Neural cell (in vitro differentiated cells): ENCODE measurements at regions not wholly inside any gene's neighbourhood (a gene's known extent, or its start where the extent isn't known, plus 50 kb on each side); places are given as distances from the start of the nearest gene placed in this dataset.

Experiments
- H2AFZ ChIP-seq: fragments of 200-600, 300-800 bp; sonication (generic), shearing (Covaris generic); 2 replicates; pipeline ENCODE4 v1.6.0; 2014; ENCODE audit warnings: low read depth, mild to moderate bottlenecking, antibody characterized with exemption, low read length, moderate library complexity
- H3F3A ChIP-seq: fragments of 200-600 bp; shearing (Covaris generic); 2 replicates; pipeline ENCODE4 v1.6.1; 2016; ENCODE audit warnings: mild to moderate bottlenecking, moderate library complexity, mixed read lengths, antibody characterized with exemption, low read length; ENCODE audit not compliant: insufficient read depth, poor library complexity, severe bottlenecking
- H3K27ac ChIP-seq: fragments of 200-600, 300-800 bp; sonication (generic), shearing (Covaris generic); 2 replicates; pipeline ENCODE4 v1.5.1; 2014; ENCODE audit warnings: mild to moderate bottlenecking, low read length, moderate library complexity
- H3K27me3 ChIP-seq: fragments of 300-800, 200-600 bp; sonication (generic), shearing (Covaris generic); 2 replicates; pipeline ENCODE4 v1.6.0; 2014; ENCODE audit warnings: mild to moderate bottlenecking, low read depth, low read length, moderate library complexity; ENCODE audit not compliant: insufficient read depth
- H3K36me3 ChIP-seq: fragments of 300-800, 200-600 bp; sonication (generic), shearing (Covaris generic); 2 replicates; pipeline ENCODE4 v1.5.1; 2014; ENCODE audit warnings: mild to moderate bottlenecking, antibody characterized with exemption, low read length, moderate library complexity; ENCODE audit not compliant: insufficient read depth
- H3K4me2 ChIP-seq: fragments of 300-800, 200-600 bp; sonication (generic), shearing (Covaris generic); 2 replicates; pipeline ENCODE4 v1.6.0; 2014; ENCODE audit warnings: mild to moderate bottlenecking, low read length
- H3K4me3 ChIP-seq: fragments of 300-800, 200-600 bp; sonication (generic), shearing (Covaris generic); 2 replicates; pipeline ENCODE4 v1.5.1; 2014; ENCODE audit warnings: mild to moderate bottlenecking, low read length, moderate library complexity
- H3K79me2 ChIP-seq: fragments of 200-600 bp; shearing (Covaris generic); replicated peaks from 2 replicates; pipeline ENCODE4 v1.6.0; 2014; ENCODE audit warnings: mild to moderate bottlenecking, low read length, moderate library complexity; ENCODE audit not compliant: insufficient read depth
- H3K9ac ChIP-seq: fragments of 300-800, 200-600 bp; sonication (generic), shearing (Covaris generic); 2 replicates; pipeline ENCODE4 v1.6.1; 2016; ENCODE audit warnings: mild to moderate bottlenecking, low read length, mixed read lengths
- H3K9me2 ChIP-seq: fragments of 200-600 bp; shearing (Covaris generic); 2 replicates; pipeline ENCODE4 v1.6.1; 2016; ENCODE audit warnings: mild to moderate bottlenecking, low read length, mixed read lengths; ENCODE audit not compliant: insufficient read depth
- H3K9me3 ChIP-seq: fragments of 200-600, 300-800 bp; sonication (generic), shearing (Covaris generic); 2 replicates; pipeline ENCODE4 v1.6.1; 2016; ENCODE audit warnings: mild to moderate bottlenecking, mixed run types, low read length, moderate library complexity, mixed read lengths
- H4K20me1 ChIP-seq: fragments of 200-600 bp; shearing (Covaris generic); 2 replicates; pipeline ENCODE4 v1.6.1; 2016; ENCODE audit warnings: mild to moderate bottlenecking, mixed run types; ENCODE audit not compliant: insufficient read depth
- CTCF ChIP-seq: fragments of 450-650 bp; IDR thresholded peaks from 2 replicates; pipeline ENCODE4 v1.5.1; 2014; ENCODE audit warnings: antibody characterized with exemption, mild to moderate bottlenecking, moderate library complexity; ENCODE audit not compliant: poor library complexity, severe bottlenecking
- EP300 ChIP-seq: fragments of 450-650 bp; conservative IDR thresholded peaks from 2 replicates; pipeline ENCODE4 v1.6.1; 2014; ENCODE audit warnings: antibody characterized with exemption, mild to moderate bottlenecking, moderate library complexity; ENCODE audit not compliant: poor library complexity, severe bottlenecking
- EZH2 ChIP-seq: fragments of 200-600, 300-800 bp; shearing (Covaris generic), sonication (generic); IDR thresholded peaks from 2 replicates; pipeline ENCODE4 v1.6.1; 2014; ENCODE audit warnings: antibody characterized with exemption, low read length, borderline replicate concordance, mild to moderate bottlenecking; ENCODE audit not compliant: insufficient read depth, poor library complexity, severe bottlenecking
- MXI1 ChIP-seq: fragments of 450-650 bp; conservative IDR thresholded peaks from 2 replicates; pipeline ENCODE4 v1.6.1; 2014; ENCODE audit warnings: antibody characterized with exemption, mild to moderate bottlenecking; ENCODE audit not compliant: poor library complexity, severe bottlenecking
- POLR2AphosphoS5 ChIP-seq: IDR thresholded peaks from 2 replicates; pipeline ENCODE4 v1.6.1; 2012
- RAD21 ChIP-seq: fragments of 450-650 bp; conservative IDR thresholded peaks from 2 replicates; pipeline ENCODE4 v1.6.1; 2014; ENCODE audit warnings: antibody characterized with exemption, mild to moderate bottlenecking, moderate library complexity
- REST ChIP-seq: IDR thresholded peaks from 2 replicates; pipeline ENCODE4 v1.6.1; 2012; ENCODE audit warnings: borderline replicate concordance
- SMC3 ChIP-seq: fragments of 450-650 bp; conservative IDR thresholded peaks from 2 replicates; pipeline ENCODE4 v1.6.1; 2014; ENCODE audit warnings: antibody characterized with exemption, mild to moderate bottlenecking, moderate library complexity; ENCODE audit not compliant: poor library complexity
- TAF1 ChIP-seq: IDR thresholded peaks from 2 replicates; pipeline ENCODE4 v1.6.1; 2012; ENCODE audit warnings: low read depth

GRCh38 chr20:60116128-60116909, 158.1 kb downstream of the CDH26 start:
- no peaks in the 10 kb centered on the region for H3K79me2 ChIP-seq
- H3K4me3 ChIP-seq: no peak overlapping the region
- H3K9me3 ChIP-seq: no peaks in the 10 kb centered on the region
- no peaks in the 10 kb centered on the region for H3F3A ChIP-seq
- no peaks in the 10 kb centered on the region for H3K9me2 ChIP-seq
- no peaks in the 10 kb centered on the region for H3K36me3 ChIP-seq
- no peak overlapping the region for H3K4me2 ChIP-seq
- H4K20me1 ChIP-seq: no peaks in the 10 kb centered on the region
- H3K27ac ChIP-seq: no peak overlapping the region
- no peak overlapping the region for H3K9ac ChIP-seq
- TF ChIP-seq TAF1 (no peak), SMC3 (no peak), EP300 (no peak), POLR2AphosphoS5 (no peak)
- no peaks in the 10 kb centered on the region for H3K27me3 ChIP-seq
- no peak overlapping the region for H2AFZ ChIP-seq

GRCh38 chr20:60117065-60117464, 158.8 kb downstream of the CDH26 start:
- H3K27ac ChIP-seq: no peak overlapping the region
- H3K4me2 ChIP-seq: no peak overlapping the region
- H3K9ac ChIP-seq: no peak overlapping the region
- H3K36me3 ChIP-seq: no peaks in the 10 kb centered on the region
- no peak overlapping the region for H2AFZ ChIP-seq
- TF ChIP-seq MXI1 (no peak), SMC3 (no peak), RAD21 (no peak), EZH2 (no peak), TAF1 (no peak), CTCF (no peak), POLR2AphosphoS5 (no peak), EP300 (no peak), REST (no peak)
- no peaks in the 10 kb centered on the region for H3F3A ChIP-seq
- no peak overlapping the region for H3K4me3 ChIP-seq
- no peaks in the 10 kb centered on the region for H3K9me2 ChIP-seq
- H3K9me3 ChIP-seq: no peaks in the 10 kb centered on the region
- no peaks in the 10 kb centered on the region for H3K79me2 ChIP-seq
- H4K20me1 ChIP-seq: no peaks in the 10 kb centered on the region
- H3K27me3 ChIP-seq: no peaks in the 10 kb centered on the region
